Psoas muscle (tissue), 7 donors: ENCODE measurements at regions not wholly inside any gene's neighbourhood (a gene's known extent, or its start where the extent isn't known, plus 50 kb on each side); places are given as distances from the start of the nearest gene placed in this dataset.

Experiments used
- ATAC-seq, 4 donors: fragments of 200-7000 bp; cut with Tn5 transposase; one replicate each; pipeline ENCODE4 v1.9.1; 2020; ENCODE audit warnings: moderate library complexity in 3 of 4, mild to moderate bottlenecking in 2 of 4
- DNase-seq, 2 donors: peaks; one replicate each; pipeline ENCODE4 v3.0.0-alpha.2; 2020
- H3K27ac ChIP-seq: fragments of 200-600 bp; one replicate; pipeline ENCODE4 v1.8.0; 2022
- H3K27me3 ChIP-seq, 3 donors: fragments of 200-600 bp in 1 of 3; one replicate each; pipeline versions ENCODE4 v1.6.1 to v1.8.0; 2013 to 2022; ENCODE audit warnings: low read length in 2 of 3, mild to moderate bottlenecking in 2 of 3, moderate library complexity in 1 of 3; ENCODE audit not compliant: insufficient read depth in 3 of 3
- H3K36me3 ChIP-seq, 2 donors: fragments of 200-600 bp in 1 of 2; one replicate each; pipeline versions ENCODE4 v1.6.1 to v1.8.0; 2013 to 2022; ENCODE audit warnings: low read depth in 1 of 2, mild to moderate bottlenecking in 1 of 2, moderate library complexity in 1 of 2; ENCODE audit not compliant: insufficient read depth in 1 of 2
- H3K4me1 ChIP-seq: fragments of 200-600 bp; one replicate; pipeline ENCODE4 v1.8.0; 2022
- H3K4me3 ChIP-seq: fragments of 200-600 bp; one replicate; pipeline ENCODE4 v1.8.0; 2022; ENCODE audit warnings: mild to moderate bottlenecking
- H3K9me3 ChIP-seq: fragments of 200-600 bp; one replicate; pipeline ENCODE4 v1.8.0; 2022
- CTCF ChIP-seq: fragments of 200-600 bp; IDR thresholded peaks from one replicate; pipeline ENCODE4 v1.8.0; 2022; ENCODE audit warnings: antibody characterized with exemption
- WGBS, 3 donors: extraction: QIAGEN DNeasy Blood & Tissue Kit; methylation state at CpG; one replicate each; pipeline versions ENCODE4 v1.1.6 to v1.1.7; 2013; 5-methylcytosine and 5-hydroxymethylcytosine counted together
- intact Hi-C, 2 donors: fragments of 100-400 bp; cut with DNase I; formaldehyde crosslinking; loops; one replicate each; pipeline versions ENCODE4 v1.11.0 to v1.14.2; 2022
- donor health status: healthy with polysubstance abuse.
- donor health status: DM: no; HTN: no; CAD: no; lungs with moderate emphysema.
- donor health status: Bipolar disorder and iron deficiency.
- donor health status: healthy.
- donor health status: DM: yes; HTN: yes; CAD: no.
- donor health status: DM: no; HTN: no; CAD: no.
- donor health status: DM: yes; HTN: yes; CAD: no.

- ATAC-seq (no peak), DNase-seq (no peak)
- no peaks in the 10 kb centered on the region for H3K36me3 ChIP-seq
- no peak for TF ChIP-seq CTCF
- H3K4me1 ChIP-seq = no peaks in the 10 kb centered on the region
- WGBS, 3 donors = 0 to 57% (median 0%) methylated on average over 1 of the region's 1 CpG
- intact Hi-C loops = no loop called here
- no peaks in the 10 kb centered on the region for H3K27me3 ChIP-seq
- H3K9me3 ChIP-seq = no peaks in the 10 kb centered on the region
- no peak overlapping the region for H3K4me3 ChIP-seq
- no peak overlapping the region for H3K27ac ChIP-seq
These were observed 479.7 kb downstream of the ACTRT1 start for GRCh38 chrX:127572471-127572870.

GRCh38 chrX:127571834-127572233 is 480.4 kb downstream of the ACTRT1 start:
- no peaks in the 10 kb centered on the region for H3K27me3 ChIP-seq
- intact Hi-C loops = no loop called here
- no peak for TF ChIP-seq CTCF
- ATAC-seq (no peak), DNase-seq (no peak)
- H3K9me3 ChIP-seq = no peaks in the 10 kb centered on the region
- no peak overlapping the region for H3K4me3 ChIP-seq
- no peak overlapping the region for H3K27ac ChIP-seq
- no peaks in the 10 kb centered on the region for H3K36me3 ChIP-seq
- H3K4me1 ChIP-seq = no peaks in the 10 kb centered on the region
- 41 to 59% (median 44%) methylated on average over 3 of the region's 3 CpGs for WGBS, 3 donors

GRCh38 chrX:127570276-127570675 is 481.9 kb downstream of the ACTRT1 start:
- no peak for ATAC-seq

GRCh38 chrX:127568691-127569090 is 483.5 kb downstream of the ACTRT1 start:
- intact Hi-C loops = no loop called here
- H3K27me3 ChIP-seq = no peaks in the 10 kb centered on the region
- no peaks in the 10 kb centered on the region for H3K9me3 ChIP-seq
- no peak for DNase-seq
- no peaks in the 10 kb centered on the region for H3K4me1 ChIP-seq
- no peaks in the 10 kb centered on the region for H3K36me3 ChIP-seq
- WGBS, 3 donors = 36 to 69% (median 68%) methylated on average over 1 of the region's 1 CpG
- no peak overlapping the region for H3K4me3 ChIP-seq
- no peak overlapping the region for H3K27ac ChIP-seq
- no peak for TF ChIP-seq CTCF
- ATAC-seq = no peak

More at GRCh38 chrX:127570276-127570675, 481.9 kb downstream of the ACTRT1 start:
- Histone ChIP-seq H3K9me3 (no peaks in the 10 kb centered on the region), H3K4me3 (no peak overlapping the region), H3K27me3 (no peaks in the 10 kb centered on the region), H3K27ac (no peak overlapping the region), H3K36me3 (no peaks in the 10 kb centered on the region), H3K4me1 (no peaks in the 10 kb centered on the region)
- TF ChIP-seq CTCF = no peak
- no peak for DNase-seq
- intact Hi-C loops = no loop called here

- Histone ChIP-seq H3K36me3 (no peaks in the 10 kb centered on the region), H3K4me3 (no peak overlapping the region), H3K27me3 (no peaks in the 10 kb centered on the region), H3K9me3 (peaks cover 4% of the 10 kb centered on the region), H3K27ac (no peak overlapping the region), H3K4me1 (no peaks in the 10 kb centered on the region)
- WGBS, 3 donors = 45 to 76% (median 74%) methylated on average over 2 of the region's 2 CpGs
- TF ChIP-seq CTCF = no peak
- intact Hi-C loops = no loop called here
- ATAC-seq (no peak), DNase-seq (no peak)
These were observed 493.4 kb downstream of the ACTRT1 start for GRCh38 chrX:127558811-127559210.
